ENCODE measurements at regions not wholly inside any gene's neighbourhood (a gene's known extent, or its start where the extent isn't known, plus 50 kb on each side); places are given as distances from the start of the nearest gene placed in this dataset.

DNA sequence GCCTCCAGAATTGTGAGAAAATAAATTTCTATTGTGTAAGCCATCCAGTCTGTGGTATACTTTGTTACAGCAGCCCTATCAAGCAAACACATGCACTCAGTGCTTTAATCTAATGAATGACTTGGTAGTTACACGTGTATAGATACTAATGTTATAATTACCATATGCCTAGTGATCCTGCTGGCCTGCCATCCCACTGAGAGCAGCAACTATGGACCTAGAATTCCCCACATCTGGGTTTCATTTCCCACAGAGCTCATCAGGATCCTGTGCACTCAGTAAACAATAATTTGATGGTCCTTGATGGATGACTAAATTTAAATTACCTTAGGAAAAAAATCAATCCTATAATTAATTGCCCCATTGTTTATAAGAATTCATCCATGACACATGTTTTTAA is 86.5 kb upstream of the RGS1 start:
- TF ChIP-seq, protein P1, sequence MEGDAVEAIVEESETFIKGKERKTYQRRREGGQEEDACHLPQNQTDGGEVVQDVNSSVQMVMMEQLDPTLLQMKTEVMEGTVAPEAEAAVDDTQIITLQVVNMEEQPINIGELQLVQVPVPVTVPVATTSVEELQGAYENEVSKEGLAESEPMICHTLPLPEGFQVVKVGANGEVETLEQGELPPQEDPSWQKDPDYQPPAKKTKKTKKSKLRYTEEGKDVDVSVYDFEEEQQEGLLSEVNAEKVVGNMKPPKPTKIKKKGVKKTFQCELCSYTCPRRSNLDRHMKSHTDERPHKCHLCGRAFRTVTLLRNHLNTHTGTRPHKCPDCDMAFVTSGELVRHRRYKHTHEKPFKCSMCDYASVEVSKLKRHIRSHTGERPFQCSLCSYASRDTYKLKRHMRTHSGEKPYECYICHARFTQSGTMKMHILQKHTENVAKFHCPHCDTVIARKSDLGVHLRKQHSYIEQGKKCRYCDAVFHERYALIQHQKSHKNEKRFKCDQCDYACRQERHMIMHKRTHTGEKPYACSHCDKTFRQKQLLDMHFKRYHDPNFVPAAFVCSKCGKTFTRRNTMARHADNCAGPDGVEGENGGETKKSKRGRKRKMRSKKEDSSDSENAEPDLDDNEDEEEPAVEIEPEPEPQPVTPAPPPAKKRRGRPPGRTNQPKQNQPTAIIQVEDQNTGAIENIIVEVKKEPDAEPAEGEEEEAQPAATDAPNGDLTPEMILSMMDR (optimal IDR thresholded peaks at IDR 0.05 in 1 of 3, IDR thresholded peaks at IDR 0.05 in 1 of 3, conservative IDR thresholded peaks at IDR 0.05 in 1 of 3; ENCODE audit: extremely low read depth in 1 of 3, insufficient read depth in 2 of 3, low read length in 3 of 3), result no peak
- no peak for TF ChIP-seq EZH2 (IDR thresholded peaks at IDR 0.05; ENCODE audit: low read length)
- Histone ChIP-seq H3K4me3 (ENCODE audit: control insufficient read depth in 2 of 3, extremely low read depth in 1 of 3, insufficient read depth in 2 of 3, low read depth in 1 of 3, low read length in 3 of 3) (no peak overlapping the region), H3K27ac (ENCODE audit: control insufficient read depth, insufficient read depth, low read length) (no peak overlapping the region), H3K27me3 (ENCODE audit: control insufficient read depth, extremely low read depth, insufficient read depth, low read length) (no peaks in the 10 kb centered on the region), H3K4me2 (ENCODE audit: control insufficient read depth, extremely low read depth, insufficient read depth, low read depth, low read length) (no peak overlapping the region), H3K9me1 (ENCODE audit: control insufficient read depth, extremely low read depth, insufficient read depth, low read length) (no peaks in the 10 kb centered on the region), H3K36me3 (ENCODE audit: control insufficient read depth in 2 of 2, extremely low read depth in 1 of 2, insufficient read depth in 2 of 2, low read length in 2 of 2) (no peaks in the 10 kb centered on the region), H2AFZ (ENCODE audit: control insufficient read depth, low read length) (no peak overlapping the region), H3K9ac (ENCODE audit: control insufficient read depth, extremely low read depth, insufficient read depth, low read length) (no peak overlapping the region), H3K79me2 (ENCODE audit: control insufficient read depth, insufficient read depth, low read length) (no peaks in the 10 kb centered on the region), H3K9me3 (ENCODE audit: control insufficient read depth, low read depth, low read length) (no peaks in the 10 kb centered on the region), H3K4me1 (ENCODE audit: control insufficient read depth, extremely low read depth, insufficient read depth, low read length) (no peaks in the 10 kb centered on the region), H4K20me1 (ENCODE audit: control insufficient read depth, extremely low read depth, insufficient read depth, low read length) (no peaks in the 10 kb centered on the region)
- dilution Hi-C loops (cut with MboI; ENCODE audit: extremely low pct_ligation_motif_present, low sequenced_read_pairs), result no loop called here
- no peak for DNase-seq (ENCODE audit: low read depth, low spot score)
- FAIRE-seq, result no peak

- TF ChIP-seq EZH2 (IDR thresholded peaks at IDR 0.05; ENCODE audit: low read length), result no peak
- TF ChIP-seq, protein P1 (optimal IDR thresholded peaks at IDR 0.05 in 1 of 3, IDR thresholded peaks at IDR 0.05 in 1 of 3, conservative IDR thresholded peaks at IDR 0.05 in 1 of 3; ENCODE audit: extremely low read depth in 1 of 3, insufficient read depth in 2 of 3, low read length in 3 of 3), result no peak
- Histone ChIP-seq H3K4me1 (ENCODE audit: control insufficient read depth, extremely low read depth, insufficient read depth, low read length) (no peaks in the 10 kb centered on the region), H3K27me3 (ENCODE audit: control insufficient read depth, extremely low read depth, insufficient read depth, low read length) (no peaks in the 10 kb centered on the region), H3K4me3 (ENCODE audit: control insufficient read depth in 2 of 3, extremely low read depth in 1 of 3, insufficient read depth in 2 of 3, low read depth in 1 of 3, low read length in 3 of 3) (no peak overlapping the region), H4K20me1 (ENCODE audit: control insufficient read depth, extremely low read depth, insufficient read depth, low read length) (no peaks in the 10 kb centered on the region), H3K79me2 (ENCODE audit: control insufficient read depth, insufficient read depth, low read length) (no peaks in the 10 kb centered on the region), H3K4me2 (ENCODE audit: control insufficient read depth, extremely low read depth, insufficient read depth, low read depth, low read length) (no peak overlapping the region), H3K9me3 (ENCODE audit: control insufficient read depth, low read depth, low read length) (no peaks in the 10 kb centered on the region), H2AFZ (ENCODE audit: control insufficient read depth, low read length) (peak overlapping the region; percentile 38), H3K27ac (ENCODE audit: control insufficient read depth, insufficient read depth, low read length) (peak overlapping the region; percentile 15), H3K9me1 (ENCODE audit: control insufficient read depth, extremely low read depth, insufficient read depth, low read length) (no peaks in the 10 kb centered on the region), H3K36me3 (ENCODE audit: control insufficient read depth in 2 of 2, extremely low read depth in 1 of 2, insufficient read depth in 2 of 2, low read length in 2 of 2) (no peaks in the 10 kb centered on the region), H3K9ac (ENCODE audit: control insufficient read depth, extremely low read depth, insufficient read depth, low read length) (no peak overlapping the region)
- dilution Hi-C loops (cut with MboI; ENCODE audit: extremely low pct_ligation_motif_present, low sequenced_read_pairs), result no loop called here
- peak; percentile 73 for FAIRE-seq
- DNase-seq (ENCODE audit: low read depth, low spot score), result no peak
Measured at GRCh38 chr1:192489748-192490147, 85.8 kb upstream of the RGS1 start.

Measured in keratinocyte (primary cell).